Esophagus muscularis mucosa (tissue), 3 donors: ENCODE measurements at regions not wholly inside any gene's neighbourhood (a gene's known extent, or its start where the extent isn't known, plus 50 kb on each side); places are given as distances from the start of the nearest gene placed in this dataset.
"Not testable (repeated sequence)": the region's sequence is repeated elsewhere in the genome, so short reads cannot be mapped to it uniquely, and the experiment has no call there.

ENCODE experiments used
- POLR2A ChIP-seq: fragments of 450-650 bp; IDR thresholded peaks from one replicate; pipeline ENCODE4 v1.6.1; 2017; ENCODE audit warnings: antibody characterized with exemption, moderate library complexity, mild to moderate bottlenecking, low read depth
- POLR2AphosphoS5 ChIP-seq, 2 donors: sonication (generic); formaldehyde crosslinking; IDR thresholded peaks; one replicate each; pipeline ENCODE4 v1.6.1; 2017; ENCODE audit warnings: antibody characterized with exemption in 2 of 2
- TF ChIP-seq, protein P1 (sequence below), 3 experiments: fragments of 200-600 bp in 2 of 3; fragments of 450-650 bp in 1 of 3; sonication (generic) in 2 of 3; IDR thresholded peaks; one replicate each; pipeline ENCODE4 v1.5.1; 2017 to 2019; ENCODE audit warnings: antibody characterized with exemption in 3 of 3, mild to moderate bottlenecking in 2 of 3, moderate library complexity in 1 of 3

DNA sequence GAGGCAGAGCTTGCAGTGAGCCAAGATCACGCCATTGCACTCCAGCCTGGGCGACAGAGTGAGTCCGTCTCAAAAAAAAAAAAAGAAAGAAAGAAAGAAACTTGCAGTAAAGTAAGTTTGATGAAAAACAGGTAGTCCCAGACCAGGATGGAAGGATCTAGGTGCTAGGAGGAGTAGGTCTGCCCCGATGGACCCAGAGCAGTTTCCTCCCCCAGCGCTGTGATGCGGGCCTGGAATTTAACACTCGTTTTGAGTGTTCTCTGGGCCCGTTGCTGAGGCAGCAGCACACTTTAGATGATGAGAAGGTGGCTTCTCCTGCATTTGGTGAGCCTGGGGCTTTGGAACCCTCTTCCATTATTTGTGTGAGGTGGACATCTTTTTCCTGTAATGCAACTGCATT, 80.2 kb downstream of the LIMS4 start:
- TF ChIP-seq, protein P1, sequence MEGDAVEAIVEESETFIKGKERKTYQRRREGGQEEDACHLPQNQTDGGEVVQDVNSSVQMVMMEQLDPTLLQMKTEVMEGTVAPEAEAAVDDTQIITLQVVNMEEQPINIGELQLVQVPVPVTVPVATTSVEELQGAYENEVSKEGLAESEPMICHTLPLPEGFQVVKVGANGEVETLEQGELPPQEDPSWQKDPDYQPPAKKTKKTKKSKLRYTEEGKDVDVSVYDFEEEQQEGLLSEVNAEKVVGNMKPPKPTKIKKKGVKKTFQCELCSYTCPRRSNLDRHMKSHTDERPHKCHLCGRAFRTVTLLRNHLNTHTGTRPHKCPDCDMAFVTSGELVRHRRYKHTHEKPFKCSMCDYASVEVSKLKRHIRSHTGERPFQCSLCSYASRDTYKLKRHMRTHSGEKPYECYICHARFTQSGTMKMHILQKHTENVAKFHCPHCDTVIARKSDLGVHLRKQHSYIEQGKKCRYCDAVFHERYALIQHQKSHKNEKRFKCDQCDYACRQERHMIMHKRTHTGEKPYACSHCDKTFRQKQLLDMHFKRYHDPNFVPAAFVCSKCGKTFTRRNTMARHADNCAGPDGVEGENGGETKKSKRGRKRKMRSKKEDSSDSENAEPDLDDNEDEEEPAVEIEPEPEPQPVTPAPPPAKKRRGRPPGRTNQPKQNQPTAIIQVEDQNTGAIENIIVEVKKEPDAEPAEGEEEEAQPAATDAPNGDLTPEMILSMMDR (IDR thresholded peaks at IDR 0.05): not testable (repeated sequence)
- TF ChIP-seq POLR2A; POLR2AphosphoS5 (IDR thresholded peaks at IDR 0.05): not testable (repeated sequence)
